HEK293 (cell line): ENCODE measurements at regions not wholly inside any gene's neighbourhood (a gene's known extent, or its start where the extent isn't known, plus 50 kb on each side); places are given as distances from the start of the nearest gene placed in this dataset.

Experiments
- CTCF ChIA-PET: fragments of 350-600 bp; formaldehyde crosslinking; extraction: SDS; loops from one replicate; lab custom pipeline; 2021; ENCODE audit warnings: antibody characterized with exemption; lab: Yijun Ruan, JAX
- POLR2A ChIA-PET: fragments of 300-600 bp; formaldehyde crosslinking; extraction: SDS; loops from one replicate; lab custom pipeline; 2020; ENCODE audit warnings: antibody characterized with exemption, inconsistent platforms; lab: Yijun Ruan, JAX
- H3K27ac ChIP-seq: fragments of 200-500 bp; sonication (Bioruptor generic); 2 replicates; pipeline ENCODE4 v1.5.1; 2014; ENCODE audit warnings: low read depth, low read length, control low read depth, inconsistent platforms; ENCODE audit errors: extremely low read depth
- H3K36me3 ChIP-seq, 2 experiments: fragments of 200-500 bp in 1 of 2; sonication (Bioruptor generic) in 1 of 2; 1 replicate in 1 of 2; 2 replicates in 1 of 2; pipeline ENCODE4 v1.5.1; 2014 to 2017; ENCODE audit warnings: inconsistent platforms in 2 of 2, low read length in 2 of 2; ENCODE audit not compliant: control insufficient read depth in 2 of 2, insufficient read depth in 1 of 2
- H3K4me1 ChIP-seq: fragments of 200-500 bp; sonication (Bioruptor generic); 2 replicates; pipeline ENCODE4 v1.5.1; 2014; ENCODE audit warnings: mild to moderate bottlenecking, low read length, inconsistent platforms; ENCODE audit not compliant: control insufficient read depth, insufficient read depth
- H3K4me3 ChIP-seq: 2 replicates; pipeline ENCODE4 v1.5.1; 2011; ENCODE audit warnings: low read depth, mild to moderate bottlenecking, control low read depth, low read length, moderate library complexity
- H3K9me3 ChIP-seq: fragments of 200-500 bp; sonication (Bioruptor generic); 2 replicates; pipeline ENCODE4 v1.5.1; 2014; ENCODE audit warnings: low read depth, low read length, inconsistent platforms; ENCODE audit not compliant: control insufficient read depth, insufficient read depth
- BCL6B ChIP-seq: fragments of 450-650 bp; formaldehyde crosslinking; IDR thresholded peaks from 2 replicates; pipeline ENCODE4 v1.5.1; 2017; ENCODE audit warnings: missing biosample characterization, missing genetic modification characterization
- CTCF ChIP-seq: fragments of 450-650 bp; formaldehyde crosslinking; IDR thresholded peaks from 2 replicates; pipeline ENCODE4 v1.5.1; 2016; ENCODE audit warnings: missing biosample characterization, missing genetic modification characterization
- FEZF1 ChIP-seq: fragments of 450-650 bp; formaldehyde crosslinking; IDR thresholded peaks from 2 replicates; pipeline ENCODE4 v1.5.1; 2016; ENCODE audit warnings: missing biosample characterization, missing genetic modification characterization
- GFI1B ChIP-seq: fragments of 450-650 bp; formaldehyde crosslinking; IDR thresholded peaks from 2 replicates; pipeline ENCODE4 v1.5.1; 2016; ENCODE audit warnings: missing biosample characterization, missing genetic modification characterization
- GLIS2 ChIP-seq: fragments of 450-650 bp; formaldehyde crosslinking; IDR thresholded peaks from 2 replicates; pipeline ENCODE4 v1.5.1; 2016; ENCODE audit warnings: missing biosample characterization, missing genetic modification characterization
- KLF10 ChIP-seq: fragments of 450-650 bp; IDR thresholded peaks from 2 replicates; pipeline ENCODE4 v1.5.1; 2018; ENCODE audit warnings: missing biosample characterization, mild to moderate bottlenecking, missing genetic modification characterization
- OVOL3 ChIP-seq: fragments of 450-650 bp; formaldehyde crosslinking; IDR thresholded peaks from 2 replicates; pipeline ENCODE4 v1.5.1; 2016; ENCODE audit warnings: missing biosample characterization, missing genetic modification characterization
- PATZ1 ChIP-seq: fragments of 450-650 bp; formaldehyde crosslinking; IDR thresholded peaks from 2 replicates; pipeline ENCODE4 v1.5.1; 2016; ENCODE audit warnings: missing biosample characterization, missing genetic modification characterization
- PBX3 ChIP-seq: sonication (generic); formaldehyde crosslinking; IDR thresholded peaks from 2 replicates; pipeline ENCODE4 v1.8.1; 2022; ENCODE audit warnings: mild to moderate bottlenecking, moderate library complexity, missing genetic modification reagents
- PRDM1 ChIP-seq: fragments of 450-650 bp; formaldehyde crosslinking; IDR thresholded peaks from 2 replicates; pipeline ENCODE4; 2016; ENCODE audit warnings: missing biosample characterization, missing genetic modification characterization
- PRDM2 ChIP-seq: fragments of 450-650 bp; formaldehyde crosslinking; IDR thresholded peaks from 2 replicates; pipeline ENCODE4 v1.5.1; 2016; ENCODE audit warnings: missing biosample characterization, missing genetic modification characterization, borderline replicate concordance
- SETDB1 ChIP-seq: IDR thresholded peaks from one replicate; pipeline ENCODE4 v1.6.1; 2017; ENCODE audit warnings: mild to moderate bottlenecking, low read length, moderate library complexity, mixed read lengths; ENCODE audit not compliant: insufficient read length
- ZNF133 ChIP-seq: fragments of 450-650 bp; formaldehyde crosslinking; IDR thresholded peaks from 2 replicates; pipeline ENCODE4 v1.5.1; 2016; ENCODE audit warnings: missing biosample characterization, missing genetic modification characterization
- ZNF155 ChIP-seq: fragments of 450-650 bp; formaldehyde crosslinking; IDR thresholded peaks from 2 replicates; pipeline ENCODE4 v1.5.1; 2016; ENCODE audit warnings: missing biosample characterization, missing genetic modification characterization
- ZNF175 ChIP-seq: fragments of 450-650 bp; formaldehyde crosslinking; IDR thresholded peaks from 2 replicates; pipeline ENCODE4 v1.5.1; 2016; ENCODE audit warnings: missing biosample characterization, missing genetic modification characterization
- ZNF211 ChIP-seq: fragments of 450-650 bp; formaldehyde crosslinking; IDR thresholded peaks from 2 replicates; pipeline ENCODE4 v1.5.1; 2016; ENCODE audit warnings: low read depth, missing biosample characterization, missing genetic modification characterization
- ZNF223 ChIP-seq: fragments of 450-650 bp; formaldehyde crosslinking; IDR thresholded peaks from 2 replicates; pipeline ENCODE4 v1.5.1; 2016; ENCODE audit warnings: missing biosample characterization, missing genetic modification characterization
- ZNF23 ChIP-seq: fragments of 450-650 bp; formaldehyde crosslinking; IDR thresholded peaks from 2 replicates; pipeline ENCODE4 v1.5.1; 2016; ENCODE audit warnings: missing biosample characterization, missing genetic modification characterization, borderline replicate concordance
- ZNF292 ChIP-seq: fragments of 450-650 bp; formaldehyde crosslinking; IDR thresholded peaks from 2 replicates; pipeline ENCODE4 v1.5.1; 2016; ENCODE audit warnings: low read depth, missing biosample characterization, missing genetic modification characterization, borderline replicate concordance
- ZNF488 ChIP-seq: fragments of 450-650 bp; formaldehyde crosslinking; IDR thresholded peaks from 2 replicates; pipeline ENCODE4 v1.5.1; 2016; ENCODE audit warnings: missing biosample characterization, missing genetic modification characterization
- ZNF501 ChIP-seq: fragments of 450-650 bp; formaldehyde crosslinking; IDR thresholded peaks from 2 replicates; pipeline ENCODE4 v1.5.1; 2016; ENCODE audit warnings: missing biosample characterization, missing genetic modification characterization
- ZNF558 ChIP-seq: fragments of 450-650 bp; formaldehyde crosslinking; IDR thresholded peaks from 2 replicates; pipeline ENCODE4 v1.5.1; 2016; ENCODE audit warnings: missing biosample characterization, missing genetic modification characterization
- ZNF777 ChIP-seq: fragments of 450-650 bp; formaldehyde crosslinking; IDR thresholded peaks from 2 replicates; pipeline ENCODE4 v1.5.1; 2017; ENCODE audit warnings: missing biosample characterization, missing genetic modification characterization, borderline replicate concordance
- ZSCAN30 ChIP-seq: fragments of 450-650 bp; IDR thresholded peaks from 2 replicates; pipeline ENCODE4 v1.5.1; 2018; ENCODE audit warnings: missing biosample characterization, mild to moderate bottlenecking, missing genetic modification characterization, moderate library complexity

GRCh38 chr10:105965141-105965540 is 1199.4 kb downstream of the SORCS1 start:
- no peak overlapping the region for H3K27ac ChIP-seq
- no peak overlapping the region for H3K4me3 ChIP-seq
- CTCF ChIA-PET: no interaction called here
- TF ChIP-seq ZNF211 (tag by site-specific recombination): no peak
- TF ChIP-seq ZSCAN30: no peak
- no peak for TF ChIP-seq PRDM2 (tag by site-specific recombination)
- TF ChIP-seq ZNF777 (tag by site-specific recombination): no peak
- TF ChIP-seq ZNF488 (tag by site-specific recombination): no peak
- TF ChIP-seq ZNF133: no peak
- TF ChIP-seq ZNF155: no peak
- POLR2A ChIA-PET: no interaction called here
- no peaks in the 10 kb centered on the region for H3K36me3 ChIP-seq
- no peaks in the 10 kb centered on the region for H3K4me1 ChIP-seq
- no peaks in the 10 kb centered on the region for H3K9me3 ChIP-seq

- ChIA-PET POLR2A (no interaction called here), CTCF (interaction anchor here (0.6 kb wide), 1 partner anchor 929 kb away, joined by 3 read pairs; no protein-coding TSS in a partner anchor)
- no peaks in the 10 kb centered on the region for H3K4me1 ChIP-seq
- no peaks in the 10 kb centered on the region for H3K9me3 ChIP-seq
- H3K36me3 ChIP-seq: no peaks in the 10 kb centered on the region
- no peak overlapping the region for H3K27ac ChIP-seq
- no peak for TF ChIP-seq KLF10
- no peak for TF ChIP-seq SETDB1
- TF ChIP-seq PBX3 (CRISPR knock-in tag): no peak
- TF ChIP-seq ZNF558 (tag by site-specific recombination): no peak
- TF ChIP-seq GLIS2 (tag by site-specific recombination): no peak
- TF ChIP-seq GFI1B: no peak
- no peak for TF ChIP-seq ZNF23 (tag by site-specific recombination)
- TF ChIP-seq ZNF501 (tag by site-specific recombination): no peak
- TF ChIP-seq ZNF175 (tag by site-specific recombination): no peak
- TF ChIP-seq CTCF (tag by site-specific recombination): no peak
- no peak for TF ChIP-seq OVOL3 (tag by site-specific recombination)
- no peak for TF ChIP-seq ZNF223 (tag by site-specific recombination)
- no peak for TF ChIP-seq PATZ1
- TF ChIP-seq BCL6B (tag by site-specific recombination): no peak
- TF ChIP-seq PRDM1 (tag by site-specific recombination): no peak
- TF ChIP-seq FEZF1 (tag by site-specific recombination): no peak
- TF ChIP-seq ZNF292 (tag by site-specific recombination): no peak
- H3K4me3 ChIP-seq: no peak overlapping the region
Measured at GRCh38 chr10:105964009-105964408, 1200.5 kb downstream of the SORCS1 start.
